HCT116 (cell line): ENCODE measurements at regions not wholly inside any gene's neighbourhood (a gene's known extent, or its start where the extent isn't known, plus 50 kb on each side); places are given as distances from the start of the nearest gene placed in this dataset.

Experiments used
- CBX3 ChIP-seq: IDR thresholded peaks from 2 replicates; pipeline ENCODE4 v1.6.1; 2012; ENCODE audit warnings: low read depth
- EZH2 ChIP-seq: fragments of 200-600 bp; sonication (generic); IDR thresholded peaks from 2 replicates; pipeline ENCODE4 v1.6.1; 2017; ENCODE audit warnings: antibody characterized with exemption, mixed run types
- EZH2phosphoT487 ChIP-seq: fragments of 200-600 bp; IDR thresholded peaks from 2 replicates; pipeline ENCODE4 v1.6.1; 2018; ENCODE audit warnings: antibody characterized with exemption, borderline replicate concordance
- POLR2AphosphoS5 ChIP-seq: IDR thresholded peaks from 2 replicates; pipeline ENCODE4 v1.6.1; 2011; ENCODE audit warnings: mild to moderate bottlenecking, low read depth, low read length, moderate library complexity

DNA sequence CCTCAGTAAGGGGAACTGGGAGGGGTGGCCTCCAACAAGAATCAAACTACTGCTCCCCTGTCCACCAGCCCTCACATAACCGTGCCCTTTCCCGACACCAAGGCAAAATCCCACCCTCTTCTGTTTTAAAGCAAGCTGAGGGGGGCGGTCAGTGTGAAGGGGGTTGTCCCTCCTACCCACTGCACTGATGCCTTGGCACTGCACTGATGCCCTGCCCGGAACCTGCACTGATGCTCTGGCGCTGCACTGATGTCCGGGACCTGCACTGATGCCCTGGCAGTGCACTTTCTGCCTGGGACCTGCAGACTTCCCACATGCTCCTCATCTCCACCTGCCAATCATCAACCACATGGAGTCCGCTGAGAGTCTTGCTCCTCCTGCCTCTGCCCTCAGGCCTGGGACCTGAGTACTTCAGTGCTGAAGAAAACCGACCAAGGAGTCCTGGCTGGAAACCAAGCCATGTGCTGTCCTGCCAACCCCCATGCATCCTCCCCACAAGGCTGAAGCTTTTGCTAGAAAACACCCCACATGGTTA is 179.5 kb downstream of the SMAD2 start:
- TF ChIP-seq EZH2phosphoT487 (no peak), POLR2AphosphoS5 (no peak), CBX3 (no peak), EZH2 (no peak)
